ENCODE measurements at regions not wholly inside any gene's neighbourhood (a gene's known extent, or its start where the extent isn't known, plus 50 kb on each side); places are given as distances from the start of the nearest gene placed in this dataset.

GRCh38 chr2:242012956-242013764 lies 143.6 kb downstream of the RTP5 start:
- TF ChIP-seq ZNF70 (CRISPR knock-in tag; IDR thresholded peaks at IDR 0.05): no peak
- no peak for TF ChIP-seq ZFP30 (CRISPR knock-in tag; IDR thresholded peaks at IDR 0.05)
- no peak for TF ChIP-seq BACH2 (CRISPR knock-in tag; IDR thresholded peaks at IDR 0.05; ENCODE audit: borderline replicate concordance)
- no peak for TF ChIP-seq TCF4 (CRISPR knock-in tag; IDR thresholded peaks at IDR 0.05; ENCODE audit: borderline replicate concordance)
- no peak for TF ChIP-seq ARNTL (CRISPR knock-in tag; IDR thresholded peaks at IDR 0.05; ENCODE audit: borderline replicate concordance, low read depth)
- TF ChIP-seq ZNF565 (CRISPR knock-in tag; conservative IDR thresholded peaks at IDR 0.05; ENCODE audit: low read depth): no peak

Data from SK-N-SH treated with all-trans-retinoic acid at 6 μM for 48 hours (cell line).